Suprapubic skin (tissue), 4 donors: ENCODE measurements at regions not wholly inside any gene's neighbourhood (a gene's known extent, or its start where the extent isn't known, plus 50 kb on each side); places are given as distances from the start of the nearest gene placed in this dataset.

Source experiments
- DNase-seq, 2 donors: peaks; one replicate each; pipeline ENCODE4 v3.0.0-alpha.2; 2019; ENCODE audit warnings: low spot score in 2 of 2
- H3K27ac ChIP-seq: fragments of 200-600 bp; sonication (generic); one replicate; pipeline ENCODE4 v1.5.1; 2019
- H3K27me3 ChIP-seq: fragments of 200-600 bp; sonication (generic); one replicate; pipeline ENCODE4 v1.5.1; 2019
- H3K36me3 ChIP-seq: fragments of 200-600 bp; sonication (generic); one replicate; pipeline ENCODE4 v1.5.1; 2019
- H3K4me1 ChIP-seq: fragments of 200-600 bp; sonication (generic); one replicate; pipeline ENCODE4 v1.5.1; 2019
- H3K4me3 ChIP-seq: fragments of 200-600 bp; sonication (generic); one replicate; pipeline ENCODE4 v1.5.1; 2019; ENCODE audit warnings: mild to moderate bottlenecking
- H3K9me3 ChIP-seq: fragments of 200-600 bp; sonication (generic); one replicate; pipeline ENCODE4 v1.5.1; 2019
- CTCF ChIP-seq, 2 donors: fragments of 200-600 bp in 1 of 2; fragments of 450-650 bp in 1 of 2; sonication (generic) in 1 of 2; IDR thresholded peaks; one replicate each; pipeline ENCODE4 v1.5.1; 2016 to 2019; ENCODE audit warnings: antibody characterized with exemption in 2 of 2, mild to moderate bottlenecking in 1 of 2, moderate library complexity in 1 of 2
- EP300 ChIP-seq: sonication (generic); formaldehyde crosslinking; IDR thresholded peaks from one replicate; pipeline ENCODE4 v1.6.1; 2017; ENCODE audit warnings: antibody characterized with exemption
- POLR2A ChIP-seq, 2 donors: fragments of 450-650 bp; IDR thresholded peaks; one replicate each; pipeline ENCODE4 v1.6.1; 2017; ENCODE audit warnings: antibody characterized with exemption in 2 of 2, mild to moderate bottlenecking in 2 of 2, moderate library complexity in 2 of 2
- POLR2AphosphoS5 ChIP-seq, 3 donors: sonication (generic); formaldehyde crosslinking; IDR thresholded peaks; one replicate each; pipeline ENCODE4 v1.6.1; 2017; ENCODE audit warnings: antibody characterized with exemption in 3 of 3
- WGBS: methylation state at CpG from one replicate; pipeline ENCODE4 v1.1.5; 2018; 5-methylcytosine and 5-hydroxymethylcytosine counted together

GRCh38 chr19:28560786-28561185, 652.2 kb downstream of the UQCRFS1 start:
- no peak overlapping the region for H3K27ac ChIP-seq
- no peak for DNase-seq
- H3K4me3 ChIP-seq: no peak overlapping the region
- H3K27me3 ChIP-seq: no peaks in the 10 kb centered on the region
- H3K4me1 ChIP-seq: no peaks in the 10 kb centered on the region
- TF ChIP-seq POLR2AphosphoS5 (IDR thresholded peaks at IDR 0.05): no peak
- no peak for TF ChIP-seq POLR2A (IDR thresholded peaks at IDR 0.05)
- TF ChIP-seq CTCF (IDR thresholded peaks at IDR 0.05): no peak
- TF ChIP-seq EP300: no peak
- no peaks in the 10 kb centered on the region for H3K36me3 ChIP-seq
- 73% methylated on average over 4 of the region's 4 CpGs for WGBS
- H3K9me3 ChIP-seq: no peaks in the 10 kb centered on the region

GRCh38 chr19:28558783-28559182, 654.2 kb downstream of the UQCRFS1 start:
- H3K9me3 ChIP-seq: no peaks in the 10 kb centered on the region
- H3K4me3 ChIP-seq: no peak overlapping the region
- 56% methylated on average over 2 of the region's 2 CpGs for WGBS
- no peaks in the 10 kb centered on the region for H3K27me3 ChIP-seq
- no peaks in the 10 kb centered on the region for H3K36me3 ChIP-seq
- no peak for TF ChIP-seq CTCF (IDR thresholded peaks at IDR 0.05)
- H3K4me1 ChIP-seq: no peaks in the 10 kb centered on the region
- no peak overlapping the region for H3K27ac ChIP-seq
- DNase-seq: no peak

- Histone ChIP-seq H3K36me3 (no peaks in the 10 kb centered on the region), H3K4me3 (no peak overlapping the region), H3K9me3 (no peaks in the 10 kb centered on the region), H3K27me3 (no peaks in the 10 kb centered on the region), H3K27ac (no peak overlapping the region), H3K4me1 (no peaks in the 10 kb centered on the region)
- DNase-seq: no peak
- TF ChIP-seq CTCF (IDR thresholded peaks at IDR 0.05) (no peak), EP300 (no peak), POLR2AphosphoS5 (IDR thresholded peaks at IDR 0.05) (no peak), POLR2A (IDR thresholded peaks at IDR 0.05) (no peak)
Measured at GRCh38 chr19:28556371-28556770, 656.6 kb downstream of the UQCRFS1 start.

GRCh38 chr19:28555317-28555716, 657.6 kb downstream of the UQCRFS1 start:
- H3K27me3 ChIP-seq: no peaks in the 10 kb centered on the region
- no peak overlapping the region for H3K27ac ChIP-seq
- DNase-seq: no peak
- no peaks in the 10 kb centered on the region for H3K9me3 ChIP-seq
- TF ChIP-seq POLR2AphosphoS5 (IDR thresholded peaks at IDR 0.05) (no peak), EP300 (no peak), POLR2A (IDR thresholded peaks at IDR 0.05) (no peak), CTCF (IDR thresholded peaks at IDR 0.05) (no peak)
- H3K36me3 ChIP-seq: no peaks in the 10 kb centered on the region
- H3K4me1 ChIP-seq: no peaks in the 10 kb centered on the region
- no peak overlapping the region for H3K4me3 ChIP-seq
- 62% methylated on average over 5 of the region's 5 CpGs for WGBS

- DNase-seq: no peak
- H3K36me3 ChIP-seq: no peaks in the 10 kb centered on the region
- TF ChIP-seq CTCF (IDR thresholded peaks at IDR 0.05) (no peak), POLR2A (IDR thresholded peaks at IDR 0.05) (no peak), EP300 (no peak), POLR2AphosphoS5 (IDR thresholded peaks at IDR 0.05) (no peak)
- H3K4me3 ChIP-seq: no peak overlapping the region
- no peaks in the 10 kb centered on the region for H3K4me1 ChIP-seq
- H3K27me3 ChIP-seq: no peaks in the 10 kb centered on the region
- no peak overlapping the region for H3K27ac ChIP-seq
- H3K9me3 ChIP-seq: no peaks in the 10 kb centered on the region
- WGBS: 91% methylated on average over 3 of the region's 4 CpGs
Measured at GRCh38 chr19:28554321-28555091, 658.4 kb downstream of the UQCRFS1 start.
